Left ventricle myocardium inferior (tissue), 1 donor: ENCODE measurements at regions not wholly inside any gene's neighbourhood (a gene's known extent, or its start where the extent isn't known, plus 50 kb on each side); places are given as distances from the start of the nearest gene placed in this dataset.

Experiments used
- DNase-seq: peaks from one replicate; pipeline ENCODE4 v3.0.0-alpha.2; 2020
- H3K27ac ChIP-seq: fragments of 200-600 bp; replicated peaks from 2 replicates; pipeline ENCODE4 v1.8.0; 2021
- H3K27me3 ChIP-seq: fragments of 200-600 bp; 2 replicates; pipeline ENCODE4 v1.8.0; 2021; ENCODE audit warnings: low read depth
- H3K36me3 ChIP-seq: fragments of 200-600 bp; 2 replicates; pipeline ENCODE4 v1.8.0; 2021
- H3K4me1 ChIP-seq: fragments of 200-600 bp; 2 replicates; pipeline ENCODE4 v1.8.0; 2021
- H3K4me3 ChIP-seq: fragments of 200-600 bp; 2 replicates; pipeline ENCODE4 v1.8.0; 2021; ENCODE audit warnings: mild to moderate bottlenecking, moderate library complexity
- H3K9me3 ChIP-seq: fragments of 200-600 bp; replicated peaks from 2 replicates; pipeline ENCODE4 v1.8.0; 2021
- CTCF ChIP-seq: fragments of 200-600 bp; IDR thresholded peaks from 2 replicates; pipeline ENCODE4 v1.8.0; 2021; ENCODE audit warnings: antibody characterized with exemption, mild to moderate bottlenecking, borderline replicate concordance
- intact Hi-C: fragments of 100-400 bp; cut with micrococcal nuclease; formaldehyde crosslinking; loops from one replicate; pipeline ENCODE4 v1.11.0; 2022
- donor health status: DM: no; HTN: yes; CAD: no; lungs with severe emphysema.

GRCh38 chr13:79709471-79709870 lies 228.5 kb downstream of the NDFIP2 start:
- Histone ChIP-seq H3K4me3 (no peak overlapping the region), H3K4me1 (no peaks in the 10 kb centered on the region), H3K27ac (no peak overlapping the region), H3K36me3 (no peaks in the 10 kb centered on the region), H3K9me3 (no peaks in the 10 kb centered on the region), H3K27me3 (no peaks in the 10 kb centered on the region)
- intact Hi-C loops, result no loop called here
- no peak for DNase-seq
- TF ChIP-seq CTCF, result no peak

- H3K4me1 ChIP-seq, result no peaks in the 10 kb centered on the region
Measured at GRCh38 chr13:79703772-79704171, 222.8 kb downstream of the NDFIP2 start.

GRCh38 chr13:79695754-79696153 lies 214.8 kb downstream of the NDFIP2 start:
- no peaks in the 10 kb centered on the region for H3K36me3 ChIP-seq
- intact Hi-C loops, result no loop called here
- H3K4me1 ChIP-seq, result no peaks in the 10 kb centered on the region
- no peak for TF ChIP-seq CTCF
- H3K4me3 ChIP-seq, result no peak overlapping the region
- H3K9me3 ChIP-seq, result no peaks in the 10 kb centered on the region
- no peak overlapping the region for H3K27ac ChIP-seq
- DNase-seq, result no peak
- H3K27me3 ChIP-seq, result no peaks in the 10 kb centered on the region

More at GRCh38 chr13:79703772-79704171, 222.8 kb downstream of the NDFIP2 start:
- Histone ChIP-seq H3K27me3 (no peaks in the 10 kb centered on the region), H3K27ac (no peak overlapping the region), H3K9me3 (no peaks in the 10 kb centered on the region), H3K4me3 (no peak overlapping the region), H3K36me3 (no peaks in the 10 kb centered on the region)
- no peak for TF ChIP-seq CTCF
- DNase-seq, result no peak
- intact Hi-C loops, result no loop called here

GRCh38 chr13:79692846-79693245 lies 211.9 kb downstream of the NDFIP2 start:
- Histone ChIP-seq H3K36me3 (no peaks in the 10 kb centered on the region), H3K4me3 (no peak overlapping the region), H3K4me1 (no peaks in the 10 kb centered on the region), H3K27me3 (no peaks in the 10 kb centered on the region), H3K27ac (no peak overlapping the region), H3K9me3 (no peaks in the 10 kb centered on the region)
- intact Hi-C loops, result no loop called here
- no peak for DNase-seq
- TF ChIP-seq CTCF, result no peak

- intact Hi-C loops, result no loop called here
- H3K4me3 ChIP-seq, result no peak overlapping the region
- no peak overlapping the region for H3K27ac ChIP-seq
- H3K4me1 ChIP-seq, result peaks cover 2% of the 10 kb centered on the region
- H3K27me3 ChIP-seq, result no peaks in the 10 kb centered on the region
- DNase-seq, result no peak
- H3K9me3 ChIP-seq, result no peaks in the 10 kb centered on the region
- no peaks in the 10 kb centered on the region for H3K36me3 ChIP-seq
- no peak for TF ChIP-seq CTCF
Measured at GRCh38 chr13:79691826-79692225, 210.9 kb downstream of the NDFIP2 start.

GRCh38 chr13:79688741-79689140 lies 207.8 kb downstream of the NDFIP2 start:
- no peaks in the 10 kb centered on the region for H3K27me3 ChIP-seq
- intact Hi-C loops, result no loop called here
- no peak overlapping the region for H3K4me3 ChIP-seq
- peaks cover 8% of the 10 kb centered on the region for H3K4me1 ChIP-seq
- TF ChIP-seq CTCF, result no peak
- no peak for DNase-seq
- H3K27ac ChIP-seq, result no peak overlapping the region
- H3K9me3 ChIP-seq, result peaks cover 1% of the 10 kb centered on the region
- no peaks in the 10 kb centered on the region for H3K36me3 ChIP-seq
